Gastrocnemius medialis (tissue), 4 donors: ENCODE measurements at regions not wholly inside any gene's neighbourhood (a gene's known extent, or its start where the extent isn't known, plus 50 kb on each side); places are given as distances from the start of the nearest gene placed in this dataset.

Experiments used
- ATAC-seq, 2 donors: fragments of 150-250 bp; one replicate each; pipeline ENCODE4 v1.9.1; 2016
- DNase-seq, 2 donors: peaks; one replicate each; pipeline ENCODE4 v3.0.0-alpha.2; 2019
- H3K27ac ChIP-seq, 4 donors: fragments of 200-600 bp; sonication (generic); 1 replicate in 1 of 4; 2 replicates in 3 of 4; pipeline ENCODE4 v1.5.1; 2016 to 2018; ENCODE audit warnings: mild to moderate bottlenecking in 2 of 4, moderate library complexity in 1 of 4
- H3K27me3 ChIP-seq, 3 donors: fragments of 200-600 bp; sonication (generic) in 2 of 3; 1 replicate in 1 of 3; 2 replicates in 2 of 3; pipeline versions ENCODE4 v1.5.1 to v1.6.0; 2016 to 2019; ENCODE audit warnings: mild to moderate bottlenecking in 1 of 3, moderate library complexity in 1 of 3
- H3K36me3 ChIP-seq, 2 donors: fragments of 200-600 bp; sonication (generic) in 1 of 2; one replicate each; pipeline ENCODE4 v1.5.1; 2017 to 2018
- H3K4me1 ChIP-seq, 2 donors: fragments of 200-600 bp; sonication (generic) in 1 of 2; one replicate each; pipeline ENCODE4 v1.5.1; 2016 to 2017; ENCODE audit warnings: mild to moderate bottlenecking in 2 of 2
- H3K4me3 ChIP-seq, 4 donors: fragments of 200-600 bp; sonication (generic) in 3 of 4; 1 replicate in 1 of 4; 2 replicates in 3 of 4; pipeline ENCODE4 v1.5.1; 2016 to 2019; ENCODE audit warnings: mild to moderate bottlenecking in 2 of 4
- H3K9me3 ChIP-seq, 3 donors: fragments of 200-600 bp; sonication (generic) in 2 of 3; 1 replicate in 1 of 3; 2 replicates in 2 of 3; pipeline ENCODE4 v1.5.1; 2016 to 2019
- CTCF ChIP-seq, 5 experiments: fragments of 450-650 bp in 3 of 5; fragments of 200-600 bp in 2 of 5; sonication (generic) in 2 of 5; IDR thresholded peaks in 4 of 5; conservative IDR thresholded peaks in 1 of 5; 1 replicate in 4 of 5; 2 replicates in 1 of 5; pipeline ENCODE4 v1.5.1; 2016 to 2019; ENCODE audit warnings: antibody characterized with exemption in 5 of 5, mild to moderate bottlenecking in 3 of 5, moderate library complexity in 3 of 5
- POLR2A ChIP-seq, 2 donors: fragments of 450-650 bp; IDR thresholded peaks; one replicate each; pipeline ENCODE4 v1.6.1; 2017; ENCODE audit warnings: antibody characterized with exemption in 2 of 2, mild to moderate bottlenecking in 2 of 2, moderate library complexity in 2 of 2
- in situ Hi-C, 4 donors: fragments of 200-750 bp; cut with MboI; loops; one replicate each; pipeline versions ENCODE4 v1.15.0 to v1.8.0; 2017; ENCODE audit warnings: low sequenced_read_pairs in 4 of 4
- intact Hi-C: fragments of 100-400 bp; cut with DNase I; formaldehyde crosslinking; loops from one replicate; pipeline ENCODE4 v1.15.1; 2023; ENCODE audit warnings: low total_unique reads

GRCh38 chr15:95280711-95281110 is 1049.3 kb downstream of the MCTP2 start:
- ATAC-seq (no peak), DNase-seq (no peak)
- intact Hi-C loops (no loop called here), in situ Hi-C loops (no loop called here)
- Histone ChIP-seq H3K27ac (peak overlapping the region in 3 of 4 donors; percentile 12 to 46 (median 22)), H3K4me3 (no peak overlapping the region), H3K36me3 (no peaks in the 10 kb centered on the region), H3K27me3 (no peaks in the 10 kb centered on the region), H3K4me1 (peaks cover 0 to 11% of the 10 kb centered on the region in 2 donors), H3K9me3 (no peaks in the 10 kb centered on the region)
- no peak for TF ChIP-seq POLR2A (IDR thresholded peaks at IDR 0.05)
- TF ChIP-seq CTCF (IDR thresholded peaks at IDR 0.05 in 4 of 5, conservative IDR thresholded peaks at IDR 0.05 in 1 of 5) = no peak

GRCh38 chr15:95281470-95281869 is 1049.0 kb upstream of the NR2F2 start:
- Histone ChIP-seq H3K27ac (peak overlapping the region in 3 of 4 donors; percentile 19 to 48 (median 33)), H3K36me3 (no peaks in the 10 kb centered on the region), H3K9me3 (no peaks in the 10 kb centered on the region), H3K27me3 (no peaks in the 10 kb centered on the region), H3K4me3 (no peak overlapping the region), H3K4me1 (peaks cover 0 to 11% of the 10 kb centered on the region in 2 donors)
- DNase-seq (no peak), ATAC-seq (no peak)
- TF ChIP-seq CTCF (IDR thresholded peaks at IDR 0.05 in 4 of 5, conservative IDR thresholded peaks at IDR 0.05 in 1 of 5) (no peak), POLR2A (IDR thresholded peaks at IDR 0.05) (no peak)
- intact Hi-C loops = no loop called here
- in situ Hi-C loops = no loop called here

- TF ChIP-seq POLR2A (IDR thresholded peaks at IDR 0.05) = no peak
- no peak for TF ChIP-seq CTCF (IDR thresholded peaks at IDR 0.05 in 4 of 5, conservative IDR thresholded peaks at IDR 0.05 in 1 of 5)
- Histone ChIP-seq H3K36me3 (no peaks in the 10 kb centered on the region), H3K9me3 (no peaks in the 10 kb centered on the region), H3K4me1 (peaks cover 0 to 11% of the 10 kb centered on the region in 2 donors), H3K27ac (peak overlapping the region in 2 of 4 donors; percentile 9 to 45), H3K4me3 (no peak overlapping the region), H3K27me3 (no peaks in the 10 kb centered on the region)
- intact Hi-C loops = no loop called here
- in situ Hi-C loops = no loop called here
- no peak for ATAC-seq
- no peak for DNase-seq
Observed at GRCh38 chr15:95284492-95284891, 1046.0 kb upstream of the NR2F2 start.

GRCh38 chr15:95284933-95285421 is 1045.5 kb upstream of the NR2F2 start:
- in situ Hi-C loops = no loop called here
- H3K4me3 ChIP-seq = no peak overlapping the region
- intact Hi-C loops = no loop called here
- TF ChIP-seq POLR2A (IDR thresholded peaks at IDR 0.05) = no peak
- TF ChIP-seq CTCF (IDR thresholded peaks at IDR 0.05 in 4 of 5, conservative IDR thresholded peaks at IDR 0.05 in 1 of 5) = no peak
- no peak for DNase-seq
- ATAC-seq = no peak
- H3K4me1 ChIP-seq = peaks cover 0 to 11% of the 10 kb centered on the region in 2 donors
- H3K27me3 ChIP-seq = no peaks in the 10 kb centered on the region
- H3K27ac ChIP-seq = peak overlapping the region in 2 of 4 donors; percentile 9 to 45
- no peaks in the 10 kb centered on the region for H3K36me3 ChIP-seq
- no peaks in the 10 kb centered on the region for H3K9me3 ChIP-seq

DNA sequence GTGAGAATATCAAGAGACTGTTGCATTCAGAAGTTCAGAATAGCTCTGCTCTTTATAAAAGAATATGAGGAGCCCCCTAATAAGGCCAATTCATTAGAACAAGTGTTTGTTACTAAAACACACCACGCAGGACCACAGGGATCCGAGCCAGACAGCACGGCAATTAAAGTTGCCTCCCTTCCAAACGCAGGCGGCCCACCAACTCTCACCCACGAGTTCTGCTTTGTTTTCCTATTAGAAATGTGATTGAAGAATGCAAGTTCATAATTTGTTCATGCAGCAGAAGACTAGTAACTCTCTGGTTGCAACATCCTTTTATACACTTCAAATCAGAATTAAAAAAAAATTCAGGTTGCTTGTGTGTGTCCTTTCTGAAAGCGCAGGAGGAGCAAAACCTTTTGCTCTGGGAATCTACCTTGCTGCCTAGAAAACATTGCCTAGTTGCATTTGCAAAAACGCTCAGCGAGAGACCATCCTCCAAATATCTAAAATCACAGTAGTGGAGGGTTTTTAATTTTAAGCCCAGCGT is 1044.1 kb upstream of the NR2F2 start:
- TF ChIP-seq CTCF (IDR thresholded peaks at IDR 0.05 in 4 of 5, conservative IDR thresholded peaks at IDR 0.05 in 1 of 5) (no peak), POLR2A (IDR thresholded peaks at IDR 0.05) (no peak)
- no peak for ATAC-seq
- peak overlapping the region in 2 of 4 donors; percentile 19 to 25 for H3K27ac ChIP-seq
- intact Hi-C loops (no loop called here), in situ Hi-C loops (no loop called here)
- no peaks in the 10 kb centered on the region for H3K9me3 ChIP-seq
- no peaks in the 10 kb centered on the region for H3K36me3 ChIP-seq
- no peak for DNase-seq
- H3K4me3 ChIP-seq = no peak overlapping the region
- peaks cover 0 to 11% of the 10 kb centered on the region in 2 donors for H3K4me1 ChIP-seq
- H3K27me3 ChIP-seq = no peaks in the 10 kb centered on the region
